GM18873 (cell line): ENCODE measurements at regions not wholly inside any gene's neighbourhood (a gene's known extent, or its start where the extent isn't known, plus 50 kb on each side); places are given as distances from the start of the nearest gene placed in this dataset.
"Not testable (repeated sequence)": the region's sequence is repeated elsewhere in the genome, so short reads cannot be mapped to it uniquely, and the experiment has no call there.

Experiments
- ATAC-seq: cut with Tn5 transposase; IDR thresholded peaks from one replicate; pipeline ENCODE4 v1.9.1; 2021; ENCODE audit warnings: mild to moderate bottlenecking, moderate library complexity, moderate number of reproducible peaks; ENCODE audit not compliant: unreplicated experiment, low FRiP score

DNA sequence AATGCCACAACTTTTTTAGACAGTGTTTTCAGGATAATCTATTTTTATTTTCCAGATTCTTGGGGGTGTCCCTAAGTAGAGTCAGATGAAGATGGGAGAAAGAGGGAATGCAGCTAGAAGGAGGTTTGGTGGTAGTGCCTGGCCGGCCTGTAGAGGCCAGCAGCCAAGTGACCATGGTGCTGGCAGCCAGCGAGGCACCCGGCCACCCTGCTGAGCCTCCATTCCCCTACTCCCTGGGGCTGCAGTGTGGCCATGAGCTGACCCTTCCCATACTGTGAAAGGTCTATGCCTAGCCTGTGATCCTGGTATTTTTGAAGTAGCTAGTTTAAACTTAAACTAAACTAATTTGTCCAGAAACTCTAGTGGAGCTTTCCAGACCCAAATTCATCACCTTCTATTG is 268.6 kb downstream of the CYRIA start:
- no peak for ATAC-seq

DNA sequence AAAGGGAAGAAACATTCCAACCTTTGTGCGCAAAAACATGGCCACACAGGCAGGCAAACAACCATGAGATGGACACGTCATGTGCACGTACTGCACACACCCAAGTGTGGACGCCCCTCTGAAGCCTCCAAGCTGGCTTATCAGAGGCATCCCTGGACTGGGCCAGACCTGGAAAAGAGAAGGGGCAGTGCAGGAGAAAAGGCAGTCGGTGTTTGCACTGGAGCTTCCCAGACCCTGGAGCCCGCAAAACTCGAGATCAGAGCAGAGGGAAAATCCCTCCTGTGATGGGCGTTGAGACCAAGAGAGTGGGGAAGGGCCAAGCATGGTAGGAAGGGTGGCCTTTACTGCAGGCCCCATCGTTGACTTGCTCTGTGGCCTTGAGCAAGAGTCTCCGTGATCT is 269.5 kb downstream of the CYRIA start:
- no peak for ATAC-seq

DNA sequence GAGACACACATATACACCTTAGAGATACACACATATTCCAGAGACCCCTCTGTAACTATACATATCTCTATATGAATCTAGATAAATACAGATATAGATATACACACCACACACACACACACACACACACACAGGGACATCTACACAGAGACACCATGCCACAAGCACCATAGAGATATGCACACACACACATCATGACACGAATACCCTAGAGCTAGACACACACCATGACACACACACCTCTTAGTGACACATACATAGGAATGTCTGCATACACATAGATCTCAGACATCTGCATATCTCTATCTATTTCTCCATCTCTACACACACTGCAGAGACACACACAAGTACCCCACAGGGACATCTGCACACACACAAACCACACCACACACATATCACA is 270.0 kb downstream of the CYRIA start:
- ATAC-seq, result no peak

DNA sequence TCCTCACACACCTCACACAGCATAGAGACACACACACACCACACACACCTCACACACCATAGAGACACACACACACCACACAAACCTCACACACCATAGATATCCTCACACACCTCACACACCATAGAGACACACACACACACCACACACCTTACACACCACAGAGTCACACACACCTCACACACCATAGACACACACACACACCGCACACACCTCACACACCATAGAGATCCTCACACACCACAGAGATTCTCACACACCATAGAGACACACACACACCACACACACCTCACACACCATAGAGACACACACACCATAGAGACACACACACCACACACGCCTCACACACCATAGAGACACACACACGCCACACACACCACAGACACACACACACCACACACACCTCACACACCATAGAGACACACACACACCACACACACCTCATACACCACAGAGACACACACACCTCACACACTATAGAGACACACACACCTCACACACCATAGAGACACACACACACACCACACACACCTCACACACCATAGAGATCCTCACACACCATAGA is 270.6 kb downstream of the CYRIA start:
- no peak for ATAC-seq

DNA sequence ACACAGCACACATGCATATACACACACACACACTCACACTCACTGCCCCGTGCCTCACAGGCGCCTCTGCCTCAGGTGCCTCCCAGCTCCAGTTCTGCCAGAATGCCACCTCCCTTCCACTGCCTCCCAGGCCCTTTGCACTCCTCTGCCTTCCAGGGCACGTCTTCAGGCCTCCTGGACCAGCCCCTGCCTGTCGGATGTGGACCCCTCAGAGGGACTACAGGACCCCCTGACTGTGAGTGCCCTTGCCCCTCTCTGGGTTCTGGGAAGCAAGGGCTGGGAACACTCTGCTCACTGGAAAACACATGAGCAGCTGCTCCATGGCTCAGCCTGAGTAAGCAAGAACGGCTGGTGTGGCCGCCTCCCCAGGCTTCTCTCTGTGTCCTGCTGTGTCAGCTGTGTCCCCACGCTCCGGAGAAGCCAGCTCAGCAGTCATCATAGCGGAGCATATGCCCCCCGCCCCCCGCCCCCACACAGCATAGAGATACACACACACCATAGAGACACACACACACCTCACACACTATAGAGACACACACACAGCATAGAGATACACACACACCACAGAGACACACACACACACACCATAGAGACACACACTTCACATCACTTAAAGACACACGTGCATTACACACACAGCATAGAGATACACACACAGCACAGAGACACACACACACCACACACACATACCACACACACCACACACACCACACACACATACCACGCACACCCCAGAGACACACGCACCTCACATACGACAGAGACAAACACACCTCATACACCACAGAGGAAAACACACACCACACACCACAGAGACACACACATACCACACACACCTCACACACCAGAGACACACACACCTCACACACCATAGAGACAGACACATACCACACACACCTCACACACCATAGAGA is 271.3 kb downstream of the CYRIA start:
- no peak for ATAC-seq

DNA sequence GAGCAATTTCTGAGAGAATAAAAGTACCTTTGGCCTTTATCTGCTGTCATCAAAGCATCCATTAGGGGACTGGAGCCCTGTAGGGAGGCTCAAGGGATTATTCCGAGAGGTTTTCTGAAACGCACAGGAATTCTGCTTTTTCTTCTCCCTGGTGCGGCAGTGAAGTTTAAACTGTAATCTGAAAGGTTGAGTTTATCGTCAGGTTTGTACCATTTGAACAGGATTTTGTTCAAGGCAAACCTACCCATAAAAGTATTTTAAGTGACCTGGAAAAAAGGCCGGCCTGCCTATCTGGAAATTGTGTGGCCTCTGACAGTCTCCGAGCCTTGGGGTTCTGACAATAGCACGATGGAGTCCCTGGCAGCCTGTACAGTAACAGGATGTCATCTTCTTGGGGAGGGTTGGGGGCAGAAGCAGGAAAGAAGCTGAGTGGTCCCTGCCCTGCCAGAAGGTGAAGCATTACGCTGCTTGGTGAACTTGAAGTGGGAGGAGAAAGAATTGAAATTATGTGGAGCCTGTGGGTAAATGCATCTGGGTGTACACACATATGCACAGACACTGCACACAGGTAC is 272.0 kb downstream of the CYRIA start:
- ATAC-seq, result no peak

DNA sequence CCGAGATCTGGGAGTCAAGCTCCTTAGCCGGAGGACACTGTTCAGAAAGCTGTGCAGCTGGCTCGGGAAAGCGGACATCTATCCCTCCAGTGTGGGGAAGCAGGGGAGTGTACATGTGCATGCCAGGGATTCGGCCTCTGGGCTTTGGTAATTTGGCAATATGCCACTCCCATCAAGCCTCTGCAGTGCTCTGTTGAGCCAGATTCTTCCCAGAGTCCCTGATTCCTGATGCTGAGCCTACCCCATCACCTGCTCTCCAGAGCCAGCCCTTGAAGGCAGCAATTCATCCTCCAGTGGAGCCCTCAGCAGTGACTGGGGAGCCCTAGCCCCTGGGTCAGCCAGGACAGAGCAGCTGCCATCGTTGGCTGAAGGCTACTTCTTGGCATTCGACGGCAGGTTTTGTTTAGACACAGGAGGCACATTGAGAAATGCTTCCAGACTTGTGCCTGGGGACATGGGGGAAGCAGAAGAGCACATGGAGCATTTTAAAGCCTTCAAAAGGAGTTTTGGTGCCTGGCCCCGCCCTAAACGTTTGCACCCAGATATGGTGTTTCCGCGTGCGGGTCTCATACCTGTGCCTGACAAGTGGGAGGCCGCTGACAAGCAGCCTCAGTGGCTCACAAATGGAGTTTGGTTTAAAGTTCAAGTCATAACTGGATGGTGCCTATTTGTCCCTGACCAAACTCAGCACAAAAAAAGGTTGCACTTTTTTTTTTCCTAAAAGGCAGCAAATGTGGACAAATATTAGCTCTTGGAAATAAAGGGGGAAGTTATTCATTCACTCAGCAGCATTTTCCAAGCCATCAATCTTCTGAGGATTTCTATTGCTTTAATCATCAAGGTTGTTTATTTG is 272.8 kb downstream of the CYRIA start:
- ATAC-seq, result no peak

DNA sequence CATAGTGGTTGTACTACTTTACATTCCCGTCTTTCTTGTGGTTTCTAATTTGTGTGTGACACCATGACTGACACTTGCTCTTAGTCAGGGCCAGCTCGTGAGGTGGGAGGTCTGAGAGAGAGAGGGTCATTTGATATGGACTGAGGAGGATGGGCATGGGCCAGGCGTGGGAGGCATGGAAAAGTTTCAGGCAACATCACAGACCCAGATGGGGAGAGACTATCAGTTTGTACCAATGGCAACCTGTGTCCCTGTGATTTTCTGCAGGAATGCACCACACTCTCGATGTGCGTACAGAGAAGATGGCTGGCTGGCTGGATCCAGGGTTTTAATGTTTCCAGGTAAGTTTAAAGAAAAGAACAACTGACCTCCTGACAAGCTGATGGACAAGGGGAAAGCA is 273.6 kb downstream of the CYRIA start:
- ATAC-seq, result no peak

DNA sequence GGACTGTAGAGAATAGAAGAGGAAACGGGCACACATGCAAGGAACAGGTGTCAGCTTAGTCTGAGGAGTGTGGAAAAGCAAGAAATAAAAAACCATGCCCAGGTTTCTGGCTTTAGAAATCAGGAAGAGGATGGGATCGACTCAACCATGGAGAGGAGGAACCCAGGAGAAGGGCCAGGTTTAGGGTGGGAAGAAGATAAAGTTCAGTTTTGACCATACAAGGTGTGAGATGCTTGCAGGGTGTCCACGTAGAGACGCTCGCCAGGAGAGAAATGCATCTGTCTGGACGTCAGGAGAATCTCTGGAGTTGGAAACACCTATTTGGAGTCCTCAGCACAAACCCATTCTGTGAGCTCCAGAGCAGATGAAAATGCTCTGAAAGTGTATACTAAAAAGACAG is 275.1 kb downstream of the CYRIA start:
- ATAC-seq, result no peak

DNA sequence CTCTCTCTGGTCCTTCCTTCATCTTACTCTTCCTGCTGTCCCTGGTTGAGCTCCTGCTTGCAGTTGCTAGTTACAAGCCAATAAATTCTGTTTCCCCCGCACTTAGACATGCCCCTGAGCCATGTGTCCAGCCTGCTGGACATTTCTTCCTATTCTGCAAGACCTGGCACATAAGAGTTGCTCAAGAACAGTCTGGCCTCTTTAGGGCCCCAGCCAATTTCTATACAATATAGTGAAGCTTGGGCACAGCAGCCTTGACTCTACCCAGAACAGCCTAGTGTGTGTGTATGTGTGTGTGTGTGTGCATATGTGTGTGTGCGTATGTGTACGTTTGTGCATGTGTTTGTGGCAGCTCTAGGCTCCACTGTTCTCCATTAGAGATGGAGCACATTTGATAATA is 276.0 kb downstream of the CYRIA start:
- no peak for ATAC-seq

DNA sequence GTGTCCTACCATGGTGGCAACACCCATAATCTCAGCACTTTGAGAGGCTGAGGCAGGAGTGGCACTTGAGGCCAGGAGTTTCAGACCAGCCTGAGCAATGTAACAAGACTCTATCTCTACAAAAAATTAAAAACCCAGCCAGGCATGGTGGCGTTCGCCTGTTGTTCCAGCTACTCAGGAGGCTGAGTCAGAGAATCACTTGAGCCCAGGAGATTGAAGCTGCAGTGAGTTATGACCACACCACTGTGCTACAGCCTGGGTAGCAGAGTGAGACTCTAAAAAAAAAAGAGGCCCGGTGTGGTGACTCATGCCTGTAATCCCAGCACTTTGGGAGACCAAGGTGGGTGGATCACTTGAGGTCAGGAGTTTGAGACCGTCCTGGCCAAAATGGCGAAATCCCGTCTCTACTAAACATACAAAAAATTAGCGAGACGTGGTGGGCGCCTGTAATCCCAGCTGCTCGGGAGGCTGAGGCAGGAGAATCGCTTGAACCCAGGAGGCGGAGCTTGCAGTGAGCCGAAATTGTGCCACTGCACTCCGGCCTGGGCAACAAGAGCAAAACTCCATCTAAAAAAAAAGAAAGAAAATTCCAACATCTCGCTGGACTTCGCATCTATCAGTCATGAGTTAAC is 277.3 kb downstream of the CYRIA start:
- not testable (repeated sequence) for ATAC-seq

DNA sequence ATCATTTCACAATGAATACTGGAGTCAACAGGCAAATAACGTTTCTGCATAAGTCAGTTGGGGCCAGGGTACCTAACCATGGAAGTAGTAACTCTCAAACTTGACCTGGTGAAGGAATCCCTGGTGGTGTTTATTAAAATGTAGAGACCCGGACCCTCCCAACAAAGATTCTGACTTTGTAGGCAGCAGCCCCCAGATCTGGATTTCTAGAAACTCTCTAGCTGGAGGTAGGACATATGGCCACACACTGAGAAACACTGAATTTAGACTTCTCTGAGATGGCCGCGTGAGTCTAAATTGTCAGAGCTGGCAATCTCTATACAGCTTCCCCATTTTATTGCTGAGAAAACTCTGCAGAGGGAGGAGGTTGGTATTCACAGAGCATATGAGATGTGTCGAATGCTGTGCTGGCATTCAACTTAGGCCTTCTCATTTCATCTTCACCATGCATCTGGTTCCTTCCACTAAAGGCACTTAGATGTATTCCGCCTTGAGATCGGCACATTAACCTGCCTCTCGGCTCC is 278.1 kb downstream of the CYRIA start:
- ATAC-seq, result no peak

DNA sequence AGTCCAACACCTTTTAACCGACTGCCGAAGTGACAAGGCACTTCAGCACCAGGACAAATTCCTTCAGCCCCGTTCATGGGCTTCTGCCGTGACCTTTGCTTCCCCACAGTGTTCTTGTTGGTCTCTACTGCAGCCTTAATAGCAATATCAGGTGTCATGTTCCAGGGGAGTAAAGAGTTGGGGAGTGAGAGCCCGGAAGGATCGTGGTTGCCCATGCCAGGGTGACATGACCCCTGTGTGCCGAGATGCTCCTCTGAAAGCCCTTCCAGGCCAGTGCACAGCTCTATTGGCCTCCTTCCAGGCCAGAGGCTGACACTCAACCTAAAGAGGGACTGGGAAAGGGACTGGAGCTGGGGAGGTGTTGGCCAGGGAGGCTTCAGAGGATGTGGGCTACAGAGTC is 279.2 kb downstream of the CYRIA start:
- no peak for ATAC-seq

DNA sequence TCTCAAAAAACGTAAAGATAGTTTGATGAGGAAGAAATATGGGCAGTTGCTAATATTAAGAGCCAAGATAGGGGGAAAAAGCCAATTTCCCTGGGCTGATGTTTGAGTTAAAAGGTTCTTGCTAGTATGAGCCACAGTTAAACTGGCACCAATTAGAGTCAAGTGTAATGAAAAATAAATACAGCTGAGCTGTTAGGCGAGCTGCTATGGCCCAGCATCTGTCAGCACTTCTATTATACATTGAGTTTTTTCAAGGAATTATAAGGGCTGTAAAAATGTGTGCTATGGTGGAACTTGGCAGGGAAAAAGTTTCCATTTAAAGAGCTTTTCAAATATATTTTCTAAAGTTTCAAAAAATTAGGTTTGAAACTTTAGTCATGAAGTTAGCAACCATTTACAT is 279.6 kb downstream of the CYRIA start:
- no peak for ATAC-seq

DNA sequence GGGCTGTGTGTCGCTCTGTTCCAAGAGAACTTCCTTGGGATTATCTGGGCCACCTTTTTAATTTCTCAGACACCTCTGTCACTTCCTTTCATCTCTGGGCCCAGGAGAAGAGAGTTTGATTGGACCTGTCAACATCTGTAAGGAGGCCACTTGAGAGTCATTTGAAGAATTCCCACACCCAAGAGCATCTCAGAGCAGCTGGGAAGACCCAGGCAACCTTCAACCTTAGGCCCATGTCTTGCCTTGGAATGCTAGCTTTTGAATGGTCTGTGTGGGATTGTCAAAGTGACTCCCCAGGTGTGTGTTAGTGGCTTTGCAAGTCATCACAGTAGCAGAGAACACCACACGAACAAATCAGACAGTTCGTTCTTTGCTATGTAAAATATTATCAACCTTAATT is 280.3 kb downstream of the CYRIA start:
- ATAC-seq, result no peak

DNA sequence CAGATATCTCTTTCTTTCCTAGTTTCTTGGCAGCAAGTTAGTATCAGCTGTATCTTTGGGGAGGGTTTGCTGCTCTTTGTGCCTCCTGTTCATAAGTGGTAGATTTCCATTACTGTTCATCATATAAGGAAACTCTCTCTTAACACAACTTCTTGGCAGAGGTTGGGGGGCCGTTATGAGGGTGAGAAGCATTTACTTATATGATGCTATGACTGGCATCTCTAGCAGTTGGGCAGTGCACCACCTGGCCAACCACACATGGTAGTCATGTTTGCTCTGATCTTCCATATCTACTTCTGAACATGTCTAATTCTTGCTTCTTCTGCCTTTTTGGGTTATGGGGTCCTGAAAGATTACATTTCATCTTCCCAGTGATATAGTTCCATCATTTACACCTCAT is 282.2 kb downstream of the CYRIA start:
- no peak for ATAC-seq

DNA sequence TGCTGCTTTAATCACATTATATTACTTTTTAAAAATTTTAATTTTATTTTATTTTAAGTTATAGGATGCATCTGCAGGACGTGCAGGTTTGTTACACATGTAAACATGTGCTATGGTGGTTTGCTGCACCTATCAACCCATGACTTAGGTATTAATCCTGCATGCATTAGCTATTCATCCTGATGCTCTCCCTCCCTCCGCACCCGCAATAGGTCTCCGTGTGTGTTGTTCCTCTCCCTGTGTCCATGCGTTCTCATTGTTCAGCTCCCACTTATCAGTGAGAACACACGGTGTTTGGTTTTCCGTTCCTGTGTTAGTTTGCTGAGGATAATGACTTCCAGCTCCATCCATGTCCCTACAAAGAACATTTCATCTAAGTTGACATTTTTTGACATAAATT is 283.2 kb downstream of the CYRIA start:
- no peak for ATAC-seq

DNA sequence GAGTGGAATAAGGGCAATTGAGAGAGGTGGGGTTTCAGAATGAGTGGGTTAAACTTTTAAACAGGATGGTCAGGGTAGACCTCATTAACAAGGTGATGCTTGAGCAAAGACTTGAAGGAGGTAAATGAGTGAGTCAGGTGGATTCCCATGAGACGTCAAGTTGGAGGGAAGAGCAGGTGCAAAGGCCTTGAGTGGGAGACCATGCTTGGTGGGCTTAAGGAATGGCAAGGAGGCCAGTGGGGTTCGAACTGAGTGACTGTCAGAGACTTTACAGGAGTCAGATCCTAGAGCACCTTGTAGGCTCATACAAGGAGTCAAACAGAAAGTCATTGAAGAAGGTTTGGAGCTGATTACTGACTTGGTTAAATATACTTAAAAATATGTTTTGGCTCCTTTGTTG is 284.1 kb downstream of the CYRIA start:
- ATAC-seq, result no peak

DNA sequence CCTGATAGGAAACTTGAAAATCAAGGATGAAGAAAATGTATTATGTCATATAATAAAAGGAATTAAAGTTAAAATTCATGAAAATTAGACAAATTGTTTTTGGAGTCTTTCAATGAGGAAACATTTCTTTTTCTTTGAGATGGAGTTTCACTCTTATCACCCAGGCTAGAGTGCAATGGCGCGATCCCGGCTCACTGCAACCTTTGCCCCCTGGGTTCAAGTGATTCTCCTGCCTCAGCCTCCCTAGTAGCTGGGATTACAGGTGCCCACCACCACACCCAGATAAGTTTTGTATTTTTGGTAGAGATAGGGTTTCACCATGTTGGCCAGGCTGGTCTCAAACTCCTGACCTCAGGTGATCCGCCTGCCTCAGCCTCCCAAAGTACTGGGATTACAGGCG is 285.7 kb downstream of the CYRIA start:
- ATAC-seq, result not testable (repeated sequence)

DNA sequence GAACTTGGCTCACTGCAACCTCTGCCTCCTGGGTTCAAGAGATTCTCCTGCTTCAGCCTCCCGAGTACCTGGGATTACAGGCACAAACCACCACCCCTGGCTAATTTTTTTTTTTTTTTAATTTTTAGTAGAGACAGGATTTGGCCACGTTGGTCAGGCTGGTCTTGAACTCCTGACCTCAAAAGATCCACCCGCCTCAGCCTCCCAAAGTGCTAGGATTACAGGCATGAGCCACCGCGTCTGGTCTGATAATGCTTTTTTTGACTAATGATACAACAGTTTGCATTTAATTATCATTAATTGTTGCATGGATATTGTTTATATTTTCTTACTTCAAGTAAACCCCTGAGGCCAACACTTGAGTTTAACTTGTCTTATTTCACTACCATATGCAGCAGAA is 286.6 kb downstream of the CYRIA start:
- not testable (repeated sequence) for ATAC-seq
